ENCODE measurements at regions not wholly inside any gene's neighbourhood (a gene's known extent, or its start where the extent isn't known, plus 50 kb on each side); places are given as distances from the start of the nearest gene placed in this dataset.
"Not testable (repeated sequence)": the region's sequence is repeated elsewhere in the genome, so short reads cannot be mapped to it uniquely, and the experiment has no call there.

DNA sequence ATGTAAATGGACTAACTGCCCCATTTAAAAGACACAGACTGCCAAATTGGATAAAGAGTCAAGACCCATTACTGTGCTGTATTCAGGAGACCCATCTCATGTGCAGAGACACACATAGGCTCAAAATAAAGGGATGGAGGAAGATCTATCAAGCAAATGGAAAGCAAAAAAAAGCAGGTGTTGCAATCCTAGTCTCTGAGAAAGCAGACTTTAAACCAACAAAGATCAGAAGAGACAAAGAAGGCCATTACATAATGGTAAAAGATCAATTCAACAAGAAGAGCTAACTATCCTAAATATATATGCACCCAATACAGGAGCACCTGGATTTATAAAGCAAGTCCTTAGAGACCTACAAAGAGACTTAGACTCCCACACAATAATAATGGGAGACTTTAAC, 134.6 kb upstream of the STARD13 start:
- not testable (repeated sequence) for H3K9me3 ChIP-seq (ENCODE audit: control insufficient read depth, low read depth, low read length); H3K4me3 Mint-ChIP-seq; H2AFZ ChIP-seq (ENCODE audit: low read length); H2BK5ac ChIP-seq (ENCODE audit: insufficient read length, low read length); H3K4me1 ChIP-seq (ENCODE audit: insufficient read depth, low read length); H3K23me2 ChIP-seq (ENCODE audit: insufficient read length, low read depth, low read length, poor library complexity, severe bottlenecking); H3K79me1 ChIP-seq (ENCODE audit: insufficient read depth, low read depth, low read length, poor library complexity, severe bottlenecking); H3K56ac ChIP-seq (ENCODE audit: insufficient read length, low read depth, low read length); H3K9me3 Mint-ChIP-seq; H3T11ph ChIP-seq (ENCODE audit: low read length); H3K18ac ChIP-seq (ENCODE audit: insufficient read length, low read depth, low read length); DNase-seq; H3K9ac ChIP-seq (ENCODE audit: extremely low read depth, insufficient read length, low read length); H2BK20ac ChIP-seq (ENCODE audit: low read depth, low read length, poor library complexity, severe bottlenecking); H2BK12ac ChIP-seq (ENCODE audit: insufficient read length, low read depth, low read length); H3K27ac Mint-ChIP-seq; H2BK120ac ChIP-seq (ENCODE audit: low read depth, low read length, poor library complexity, severe bottlenecking); H2BK15ac ChIP-seq (ENCODE audit: low read depth, low read length); H3K4me2 ChIP-seq (ENCODE audit: insufficient read depth, insufficient read length, low read length); H3K36me3 Mint-ChIP-seq (ENCODE audit: insufficient read depth in 1 of 3, low read depth in 3 of 3); H4K91ac ChIP-seq (ENCODE audit: insufficient read length, low read depth, low read length); H3K79me2 ChIP-seq (ENCODE audit: insufficient read depth, low read length); H3K4me1 Mint-ChIP-seq; H4K8ac ChIP-seq (replicated peaks; ENCODE audit: insufficient read length, low read depth, low read length); H4K5ac ChIP-seq (ENCODE audit: insufficient read length, low read depth, low read length); H3K27ac ChIP-seq (ENCODE audit: insufficient read length, low read depth, low read length); H4K20me1 ChIP-seq (ENCODE audit: control insufficient read depth, insufficient read depth, insufficient read length); H3K14ac ChIP-seq (ENCODE audit: insufficient read depth, low read length); H3K4ac ChIP-seq (ENCODE audit: low read depth, low read length); H2AK5ac ChIP-seq (ENCODE audit: insufficient read length, low read length); H3K27me3 ChIP-seq (ENCODE audit: insufficient read depth, low read length); H3K23ac ChIP-seq (ENCODE audit: insufficient read length, low read depth, low read length)
- H3K27me3 Mint-ChIP-seq (ENCODE audit: low read depth), result peaks cover 13% of the 10 kb centered on the region
